Natural killer cell (primary cell): ENCODE measurements at regions not wholly inside any gene's neighbourhood (a gene's known extent, or its start where the extent isn't known, plus 50 kb on each side); places are given as distances from the start of the nearest gene placed in this dataset.

Experiments used
- ATAC-seq, 3 donors: fragments of 150-1000 bp in 2 of 3; fragments of 200-7000 bp in 1 of 3; cut with Tn5 transposase; 1 replicate in 1 of 3; 2 replicates in 2 of 3; pipeline ENCODE4 v1.10.0; 2021; ENCODE audit warnings: mild to moderate bottlenecking in 2 of 3, moderate library complexity in 2 of 3
- DNase-seq, 2 donors: peaks; one replicate each; pipeline versions ENCODE4 v3.0.0 to v3.0.0-alpha.2; 2013 to 2021; ENCODE audit warnings: mixed read lengths in 1 of 2
- H3K27ac ChIP-seq: one replicate; pipeline ENCODE4 v1.5.1; 2013; ENCODE audit warnings: mild to moderate bottlenecking, low read length
- H3K27me3 ChIP-seq: one replicate; pipeline ENCODE4 v1.6.1; 2013; ENCODE audit warnings: low read length; ENCODE audit not compliant: control insufficient read depth, insufficient read depth
- H3K36me3 ChIP-seq: one replicate; pipeline ENCODE4 v1.6.1; 2013; ENCODE audit warnings: low read length; ENCODE audit not compliant: control insufficient read depth, insufficient read depth
- H3K4me1 ChIP-seq: one replicate; pipeline ENCODE4 v1.6.1; 2013; ENCODE audit warnings: low read length; ENCODE audit not compliant: control insufficient read depth, insufficient read depth
- H3K4me3 ChIP-seq: one replicate; pipeline ENCODE4 v1.5.1; 2013; ENCODE audit warnings: low read length
- H3K9me3 ChIP-seq: one replicate; pipeline ENCODE4 v1.6.1; 2013; ENCODE audit warnings: low read length; ENCODE audit not compliant: control insufficient read depth, insufficient read depth
- H3K27ac Mint-ChIP-seq, 2 donors: one replicate each; pipeline ENCODE4 v1.8.0; 2022; ENCODE audit warnings: mild to moderate bottlenecking in 2 of 2, mixed read lengths in 2 of 2, moderate library complexity in 1 of 2
- H3K27me3 Mint-ChIP-seq, 2 donors: one replicate each; pipeline ENCODE4 v1.8.0; 2022; ENCODE audit warnings: low read depth in 2 of 2, mixed read lengths in 2 of 2
- H3K36me3 Mint-ChIP-seq: one replicate; pipeline ENCODE4 v1.8.0; 2022; ENCODE audit warnings: mixed read lengths
- H3K4me1 Mint-ChIP-seq, 2 donors: one replicate each; pipeline ENCODE4 v1.8.0; 2022; ENCODE audit warnings: mixed read lengths in 2 of 2
- H3K4me3 Mint-ChIP-seq: one replicate; pipeline ENCODE4 v1.8.0; 2022; ENCODE audit warnings: mild to moderate bottlenecking, moderate library complexity, mixed read lengths
- H3K9me3 Mint-ChIP-seq, 2 donors: one replicate each; pipeline ENCODE4 v1.8.0; 2022; ENCODE audit warnings: mixed read lengths in 2 of 2
- WGBS: methylation state at CpG from one replicate; pipeline ENCODE4 v1.1.7; 2013; ENCODE audit warnings: missing lambda C conversion rate; ENCODE audit not compliant: insufficient coverage; 5-methylcytosine and 5-hydroxymethylcytosine counted together
- intact Hi-C: fragments of 100-400 bp; cut with micrococcal nuclease; formaldehyde crosslinking; loops from one replicate; pipeline ENCODE4 v1.14.2; 2022
- TF ChIP-seq, protein P1 (sequence below): fragments of 200-600 bp; IDR thresholded peaks from one replicate; pipeline ENCODE4 v1.8.0; 2022; ENCODE audit warnings: antibody characterized with exemption

DNA sequence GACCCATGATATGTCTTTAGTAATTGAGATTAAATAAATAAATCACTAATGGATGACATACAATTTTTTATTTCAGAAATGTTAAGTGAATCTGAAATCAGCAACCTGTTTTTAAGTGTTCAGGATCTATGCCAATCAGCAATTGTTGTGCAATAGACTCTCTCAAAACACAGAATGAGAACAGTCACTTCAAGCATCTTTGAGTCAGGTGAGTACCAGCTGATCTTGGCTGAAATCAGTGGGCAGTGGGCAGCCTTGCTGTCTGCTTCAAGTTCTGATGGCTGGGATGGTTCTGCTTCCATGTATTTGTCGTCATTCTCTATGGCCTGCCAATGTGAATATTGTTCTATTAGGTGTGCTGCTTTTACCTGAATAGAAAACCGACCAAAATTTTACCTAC is 82.3 kb upstream of the NRG3 start:
- intact Hi-C loops: no loop called here
- H3K36me3 ChIP-seq: no peaks in the 10 kb centered on the region
- H3K27me3 ChIP-seq: no peaks in the 10 kb centered on the region
- H3K4me1 ChIP-seq: no peaks in the 10 kb centered on the region
- H3K4me3 Mint-ChIP-seq: no peak overlapping the region
- DNase-seq: no peak
- H3K36me3 Mint-ChIP-seq: no peaks in the 10 kb centered on the region
- no peak overlapping the region for H3K27ac Mint-ChIP-seq
- no peak overlapping the region for H3K4me3 ChIP-seq
- H3K27ac ChIP-seq: no peak overlapping the region
- H3K9me3 Mint-ChIP-seq: peaks cover 6 to 14% of the 10 kb centered on the region in 2 donors
- ATAC-seq: no peak
- H3K9me3 ChIP-seq: no peaks in the 10 kb centered on the region
- WGBS: 78% methylated on average over 1 of the region's 2 CpGs
- TF ChIP-seq, protein P1, sequence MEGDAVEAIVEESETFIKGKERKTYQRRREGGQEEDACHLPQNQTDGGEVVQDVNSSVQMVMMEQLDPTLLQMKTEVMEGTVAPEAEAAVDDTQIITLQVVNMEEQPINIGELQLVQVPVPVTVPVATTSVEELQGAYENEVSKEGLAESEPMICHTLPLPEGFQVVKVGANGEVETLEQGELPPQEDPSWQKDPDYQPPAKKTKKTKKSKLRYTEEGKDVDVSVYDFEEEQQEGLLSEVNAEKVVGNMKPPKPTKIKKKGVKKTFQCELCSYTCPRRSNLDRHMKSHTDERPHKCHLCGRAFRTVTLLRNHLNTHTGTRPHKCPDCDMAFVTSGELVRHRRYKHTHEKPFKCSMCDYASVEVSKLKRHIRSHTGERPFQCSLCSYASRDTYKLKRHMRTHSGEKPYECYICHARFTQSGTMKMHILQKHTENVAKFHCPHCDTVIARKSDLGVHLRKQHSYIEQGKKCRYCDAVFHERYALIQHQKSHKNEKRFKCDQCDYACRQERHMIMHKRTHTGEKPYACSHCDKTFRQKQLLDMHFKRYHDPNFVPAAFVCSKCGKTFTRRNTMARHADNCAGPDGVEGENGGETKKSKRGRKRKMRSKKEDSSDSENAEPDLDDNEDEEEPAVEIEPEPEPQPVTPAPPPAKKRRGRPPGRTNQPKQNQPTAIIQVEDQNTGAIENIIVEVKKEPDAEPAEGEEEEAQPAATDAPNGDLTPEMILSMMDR: no peak
- H3K4me1 Mint-ChIP-seq: no peaks in the 10 kb centered on the region
- H3K27me3 Mint-ChIP-seq: no peaks in the 10 kb centered on the region

DNA sequence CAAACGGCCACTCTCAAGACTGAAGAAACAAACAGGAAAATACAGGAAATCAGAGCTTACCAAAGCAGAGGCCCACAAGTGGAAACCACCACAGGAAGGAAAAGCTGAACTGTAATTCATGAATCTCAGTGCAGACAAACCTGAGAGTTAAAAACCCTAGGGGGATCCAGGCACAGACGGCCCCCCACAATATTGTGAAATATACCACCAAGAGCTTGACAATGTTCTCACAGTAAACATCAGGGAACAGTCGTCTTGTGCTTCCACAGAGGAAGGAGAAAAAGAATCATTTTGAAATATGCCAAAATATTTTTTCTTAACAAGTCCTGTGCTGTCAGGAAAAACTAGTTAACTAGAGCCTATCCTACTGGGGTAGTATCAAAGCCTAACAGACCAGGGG is 68.2 kb upstream of the NRG3 start:
- Mint-ChIP-seq H3K36me3 (no peaks in the 10 kb centered on the region), H3K4me3 (no peak overlapping the region), H3K9me3 (peaks cover 11 to 25% of the 10 kb centered on the region in 2 donors), H3K27ac (no peak overlapping the region), H3K27me3 (no peaks in the 10 kb centered on the region), H3K4me1 (no peaks in the 10 kb centered on the region)
- TF ChIP-seq, protein P1: no peak
- no peak overlapping the region for H3K4me3 ChIP-seq
- H3K27ac ChIP-seq: no peak overlapping the region
- peaks cover 3% of the 10 kb centered on the region for H3K9me3 ChIP-seq
- no peaks in the 10 kb centered on the region for H3K27me3 ChIP-seq
- H3K36me3 ChIP-seq: no peaks in the 10 kb centered on the region
- no peak for DNase-seq
- WGBS: 0% methylated on average over 1 of the region's 3 CpGs
- ATAC-seq: no peak
- no peaks in the 10 kb centered on the region for H3K4me1 ChIP-seq
- intact Hi-C loops: no loop called here

DNA sequence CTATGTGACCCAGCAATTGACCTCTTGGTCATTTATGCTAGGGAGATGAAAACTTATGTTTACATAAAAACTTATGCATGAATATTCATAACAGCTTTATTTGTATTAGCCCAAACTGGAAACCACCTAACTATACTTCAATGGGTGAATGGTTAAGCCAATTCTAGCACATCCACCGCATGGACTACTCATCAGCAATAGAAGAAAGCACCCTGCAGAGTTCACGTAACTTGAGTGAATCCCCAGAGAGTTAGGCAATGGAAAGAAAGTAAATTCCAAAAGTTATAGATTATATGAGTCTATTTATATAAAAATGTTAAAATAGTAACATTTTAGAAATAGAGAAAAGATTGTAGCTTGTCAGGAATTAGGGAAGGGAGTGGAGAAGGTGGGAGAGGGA is 60.2 kb upstream of the NRG3 start:
- no peak for ATAC-seq
- intact Hi-C loops: no loop called here
- no peak for DNase-seq
- no peaks in the 10 kb centered on the region for H3K36me3 ChIP-seq
- no peak overlapping the region for H3K27ac ChIP-seq
- no peaks in the 10 kb centered on the region for H3K9me3 ChIP-seq
- Mint-ChIP-seq H3K27ac (no peak overlapping the region), H3K4me1 (no peaks in the 10 kb centered on the region), H3K27me3 (no peaks in the 10 kb centered on the region), H3K9me3 (peaks cover 8 to 13% of the 10 kb centered on the region in 2 donors), H3K36me3 (no peaks in the 10 kb centered on the region), H3K4me3 (no peak overlapping the region)
- H3K4me1 ChIP-seq: no peaks in the 10 kb centered on the region
- no peaks in the 10 kb centered on the region for H3K27me3 ChIP-seq
- TF ChIP-seq, protein P1: no peak
- H3K4me3 ChIP-seq: no peak overlapping the region
- WGBS: 80% methylated on average over 1 of the region's 2 CpGs

DNA sequence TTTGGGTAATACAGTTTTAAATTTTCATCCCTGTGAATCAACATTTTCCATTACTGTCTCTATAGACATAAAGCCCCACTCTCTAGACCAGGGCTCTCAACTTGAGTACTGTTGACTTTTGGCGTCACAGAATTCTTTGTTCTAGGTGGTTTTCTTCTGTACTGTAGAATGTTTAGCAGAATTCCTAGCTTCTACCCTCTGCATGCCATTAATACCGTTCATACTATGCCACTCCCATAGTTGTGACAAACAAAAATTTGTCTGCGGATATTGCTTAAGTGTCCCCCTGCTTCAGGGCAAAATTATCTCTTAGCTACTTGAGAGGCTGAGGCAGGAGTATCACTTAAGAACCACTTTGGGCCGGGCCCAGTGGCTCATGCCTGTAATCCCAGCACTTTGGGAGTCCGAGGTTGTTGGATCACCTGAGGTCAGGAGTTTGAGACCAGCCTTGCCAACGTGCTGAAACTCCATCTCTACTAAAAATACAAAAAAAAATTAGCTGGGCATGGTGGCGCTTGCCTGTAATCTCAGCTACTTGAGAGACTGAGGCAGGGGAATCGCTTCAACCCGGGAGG is 57.3 kb upstream of the NRG3 start:
- H3K27ac Mint-ChIP-seq: no peak overlapping the region

More for the DNA sequence above, 57.3 kb upstream of the NRG3 start:
- no peak overlapping the region for H3K27ac ChIP-seq
- H3K4me1 ChIP-seq: no peaks in the 10 kb centered on the region
- H3K4me3 ChIP-seq: no peak overlapping the region
- H3K4me3 Mint-ChIP-seq: no peak overlapping the region
- TF ChIP-seq, protein P1: no peak
- ATAC-seq (no peak), DNase-seq (no peak)
- peaks cover 8 to 14% of the 10 kb centered on the region in 2 donors for H3K9me3 Mint-ChIP-seq
- H3K27me3 ChIP-seq: no peaks in the 10 kb centered on the region
- no peaks in the 10 kb centered on the region for H3K4me1 Mint-ChIP-seq
- no peaks in the 10 kb centered on the region for H3K36me3 ChIP-seq
- no peaks in the 10 kb centered on the region for H3K36me3 Mint-ChIP-seq
- no peaks in the 10 kb centered on the region for H3K27me3 Mint-ChIP-seq
- intact Hi-C loops: no loop called here
- WGBS: 81% methylated on average over 8 of the region's 9 CpGs
- no peaks in the 10 kb centered on the region for H3K9me3 ChIP-seq
